ENCODE measurements at regions not wholly inside any gene's neighbourhood (a gene's known extent, or its start where the extent isn't known, plus 50 kb on each side); places are given as distances from the start of the nearest gene placed in this dataset.

DNA sequence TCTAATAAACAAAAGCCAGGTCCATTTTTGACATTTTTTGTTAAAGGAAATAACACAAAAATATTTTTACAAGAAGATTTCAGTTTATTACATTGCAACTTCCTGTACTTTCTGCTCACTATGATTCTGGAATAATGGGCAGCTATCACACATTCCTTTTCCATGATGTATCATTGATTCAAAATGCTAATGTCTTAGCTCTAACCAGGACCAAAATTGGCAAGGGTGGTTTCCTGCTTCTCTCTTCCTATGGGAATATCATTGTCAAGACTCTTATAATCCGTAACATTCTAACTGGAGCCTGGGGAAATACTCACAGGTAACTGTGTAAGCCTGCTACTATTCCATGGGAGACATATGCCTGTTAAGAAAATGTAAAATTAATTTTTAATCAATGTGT lies 218.6 kb downstream of the DCAF12L2 start (continued):
- TF ChIP-seq ZBTB49 (CRISPR knock-in tag; IDR thresholded peaks at IDR 0.05; ENCODE audit: borderline replicate concordance) (no peak), NCOA1 (IDR thresholded peaks at IDR 0.05; ENCODE audit: low read depth) (no peak), PHF21A (IDR thresholded peaks at IDR 0.05; ENCODE audit: borderline replicate concordance, low read depth) (no peak), KLF1 (tag; IDR thresholded peaks at IDR 0.05) (no peak), ZBTB7A (IDR thresholded peaks at IDR 0.05; ENCODE audit: borderline replicate concordance, control insufficient read depth, low read depth, low read length) (no peak), DACH1 (IDR thresholded peaks at IDR 0.05; ENCODE audit: partially characterized antibody) (no peak), GATA2 (CRISPR knock-in tag; IDR thresholded peaks at IDR 0.05) (no peak), ZNF507 (tag; conservative IDR thresholded peaks at IDR 0.05) (no peak), HEY1 (CRISPR knock-in tag; IDR thresholded peaks at IDR 0.05; ENCODE audit: borderline replicate concordance) (no peak), ZNF311 (CRISPR knock-in tag; IDR thresholded peaks at IDR 0.05) (no peak), HCFC1 (IDR thresholded peaks at IDR 0.05; ENCODE audit: low read depth, low read length) (no peak), GATAD2A (IDR thresholded peaks at IDR 0.05) (no peak), ADNP (tag; IDR thresholded peaks at IDR 0.05) (no peak), RBM39 (optimal IDR thresholded peaks at IDR 0.05; ENCODE audit: low read depth, low read length) (no peak)
- TF ChIP-seq, protein P1, sequence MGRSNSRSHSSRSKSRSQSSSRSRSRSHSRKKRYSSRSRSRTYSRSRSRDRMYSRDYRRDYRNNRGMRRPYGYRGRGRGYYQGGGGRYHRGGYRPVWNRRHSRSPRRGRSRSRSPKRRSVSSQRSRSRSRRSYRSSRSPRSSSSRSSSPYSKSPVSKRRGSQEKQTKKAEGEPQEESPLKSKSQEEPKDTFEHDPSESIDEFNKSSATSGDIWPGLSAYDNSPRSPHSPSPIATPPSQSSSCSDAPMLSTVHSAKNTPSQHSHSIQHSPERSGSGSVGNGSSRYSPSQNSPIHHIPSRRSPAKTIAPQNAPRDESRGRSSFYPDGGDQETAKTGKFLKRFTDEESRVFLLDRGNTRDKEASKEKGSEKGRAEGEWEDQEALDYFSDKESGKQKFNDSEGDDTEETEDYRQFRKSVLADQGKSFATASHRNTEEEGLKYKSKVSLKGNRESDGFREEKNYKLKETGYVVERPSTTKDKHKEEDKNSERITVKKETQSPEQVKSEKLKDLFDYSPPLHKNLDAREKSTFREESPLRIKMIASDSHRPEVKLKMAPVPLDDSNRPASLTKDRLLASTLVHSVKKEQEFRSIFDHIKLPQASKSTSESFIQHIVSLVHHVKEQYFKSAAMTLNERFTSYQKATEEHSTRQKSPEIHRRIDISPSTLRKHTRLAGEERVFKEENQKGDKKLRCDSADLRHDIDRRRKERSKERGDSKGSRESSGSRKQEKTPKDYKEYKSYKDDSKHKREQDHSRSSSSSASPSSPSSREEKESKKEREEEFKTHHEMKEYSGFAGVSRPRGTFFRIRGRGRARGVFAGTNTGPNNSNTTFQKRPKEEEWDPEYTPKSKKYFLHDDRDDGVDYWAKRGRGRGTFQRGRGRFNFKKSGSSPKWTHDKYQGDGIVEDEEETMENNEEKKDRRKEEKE (IDR thresholded peaks at IDR 0.05; ENCODE audit: borderline replicate concordance in 1 of 2, control insufficient read depth in 1 of 2, low read depth in 2 of 2, low read length in 1 of 2), result no peak
